GM19328 (cell line): ENCODE measurements at regions not wholly inside any gene's neighbourhood (a gene's known extent, or its start where the extent isn't known, plus 50 kb on each side); places are given as distances from the start of the nearest gene placed in this dataset.
"Not testable (repeated sequence)": the region's sequence is repeated elsewhere in the genome, so short reads cannot be mapped to it uniquely, and the experiment has no call there.

Source experiments
- ATAC-seq: cut with Tn5 transposase; IDR thresholded peaks from one replicate; pipeline ENCODE4 v1.9.1; 2021; ENCODE audit warnings: mild to moderate bottlenecking, moderate library complexity; ENCODE audit not compliant: unreplicated experiment

- no peak for ATAC-seq
These were observed 275.3 kb upstream of the UBE2E3 start for GRCh38 chr2:180705122-180705521.

GRCh38 chr2:180699657-180700361 lies 280.6 kb upstream of the UBE2E3 start:
- no peak for ATAC-seq

DNA sequence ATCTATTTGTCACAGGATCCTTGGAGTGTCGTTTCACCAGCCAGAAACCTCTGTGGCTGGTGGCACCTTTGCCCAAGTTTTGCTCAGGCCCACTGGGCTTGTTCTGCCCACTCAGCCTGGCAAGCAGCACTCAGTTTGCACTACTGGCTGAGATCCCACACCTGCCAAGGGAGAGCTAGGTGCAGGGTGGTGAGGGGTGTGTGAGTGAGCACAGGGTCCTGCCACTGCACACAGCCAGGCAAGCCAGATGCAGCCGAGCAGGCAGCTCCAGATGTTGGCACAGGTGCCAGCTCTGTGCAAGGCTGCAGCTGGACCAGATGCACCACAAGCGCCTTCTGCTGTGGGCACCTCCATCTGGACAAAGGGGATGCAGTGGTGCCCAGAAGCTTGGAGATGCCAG lies 281.7 kb upstream of the UBE2E3 start:
- no peak for ATAC-seq

GRCh38 chr2:180695586-180696401 lies 284.6 kb upstream of the UBE2E3 start:
- no peak for ATAC-seq

DNA sequence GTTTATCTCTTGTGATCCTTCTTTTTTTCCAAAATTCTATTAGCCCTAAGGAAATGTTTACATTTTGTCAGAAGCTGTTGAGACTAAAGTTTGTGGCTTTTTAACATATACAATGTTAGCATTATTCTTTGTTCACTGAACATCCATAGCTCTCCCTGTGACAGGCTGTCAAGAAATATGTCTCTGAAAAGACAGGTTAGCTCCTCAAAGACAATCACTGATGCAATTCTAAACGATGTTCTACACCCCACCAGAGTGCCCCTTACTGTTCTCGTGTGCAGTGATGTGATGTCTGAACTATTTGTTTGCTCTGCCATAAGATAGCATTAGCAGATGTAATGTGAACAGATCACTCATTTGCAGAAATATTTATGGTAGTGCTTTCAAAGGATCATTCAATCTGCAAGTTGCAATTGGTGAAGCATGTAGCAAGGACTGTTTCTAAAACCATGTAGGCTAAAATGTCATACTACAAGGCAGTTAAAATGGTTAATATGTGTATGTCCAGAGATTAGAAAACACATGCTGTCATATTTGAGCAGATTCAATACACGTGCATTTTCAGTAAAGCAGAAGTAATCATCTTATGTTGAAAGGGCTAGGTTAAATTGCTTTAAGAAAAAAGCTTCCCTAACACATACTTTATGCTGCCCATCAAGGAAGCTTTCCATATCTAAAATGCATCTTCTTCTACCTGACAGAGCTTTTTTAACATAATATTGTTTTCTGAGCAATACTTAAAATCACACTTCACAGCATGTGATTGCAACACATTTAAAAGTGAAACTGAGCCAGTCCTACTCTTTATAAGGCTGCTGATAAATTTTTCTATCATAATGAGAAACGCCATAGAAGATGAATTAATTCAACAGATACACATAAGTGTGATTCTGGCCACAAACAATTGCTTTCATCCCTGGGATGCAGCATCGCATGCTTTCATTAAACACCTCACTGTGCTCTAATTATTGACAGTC lies 285.7 kb upstream of the UBE2E3 start:
- ATAC-seq = no peak

DNA sequence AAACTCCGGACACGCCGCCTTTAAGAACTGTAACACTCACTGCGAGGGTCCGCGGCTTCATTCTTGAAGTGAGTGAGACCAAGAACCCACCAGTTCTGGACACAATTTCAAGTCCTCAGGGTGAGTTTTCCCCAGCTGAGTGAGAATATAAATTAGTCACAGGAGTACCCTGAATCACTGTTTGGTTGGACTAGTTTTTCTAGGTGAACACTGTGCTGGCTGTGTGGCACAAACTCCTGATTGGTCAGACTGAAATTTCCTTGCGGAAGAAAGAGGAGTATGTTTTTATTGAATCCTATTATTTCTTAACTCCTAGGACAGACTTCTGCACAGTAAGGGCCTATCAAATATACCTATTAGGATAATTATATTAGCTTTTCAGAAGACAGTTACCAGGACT lies 288.1 kb upstream of the UBE2E3 start:
- no peak for ATAC-seq

DNA sequence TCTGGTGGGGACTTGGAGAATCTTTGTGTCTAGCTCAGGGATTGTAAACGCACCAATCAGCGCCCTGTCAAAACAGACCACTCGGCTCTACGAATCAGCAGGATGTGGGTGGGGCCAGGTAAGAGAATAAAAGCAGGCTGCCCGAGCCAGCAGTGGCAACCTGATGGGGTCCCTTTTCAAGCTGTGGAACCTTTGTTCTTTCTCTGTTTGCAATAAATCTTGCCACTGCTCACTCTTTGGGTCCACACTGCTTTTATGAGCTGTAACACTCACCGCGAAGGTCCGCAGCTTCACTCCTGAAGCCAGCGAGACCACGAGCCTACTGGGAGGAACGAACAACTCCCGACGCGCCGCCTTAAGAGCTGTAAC lies 288.6 kb upstream of the UBE2E3 start:
- not testable (repeated sequence) for ATAC-seq

GRCh38 chr2:180691186-180691854 lies 289.1 kb upstream of the UBE2E3 start:
- ATAC-seq = not testable (repeated sequence)

GRCh38 chr2:180690611-180691010 lies 289.8 kb upstream of the UBE2E3 start:
- no peak for ATAC-seq

- no peak for ATAC-seq
These were observed 297.5 kb upstream of the UBE2E3 start for GRCh38 chr2:180682871-180683270.

DNA sequence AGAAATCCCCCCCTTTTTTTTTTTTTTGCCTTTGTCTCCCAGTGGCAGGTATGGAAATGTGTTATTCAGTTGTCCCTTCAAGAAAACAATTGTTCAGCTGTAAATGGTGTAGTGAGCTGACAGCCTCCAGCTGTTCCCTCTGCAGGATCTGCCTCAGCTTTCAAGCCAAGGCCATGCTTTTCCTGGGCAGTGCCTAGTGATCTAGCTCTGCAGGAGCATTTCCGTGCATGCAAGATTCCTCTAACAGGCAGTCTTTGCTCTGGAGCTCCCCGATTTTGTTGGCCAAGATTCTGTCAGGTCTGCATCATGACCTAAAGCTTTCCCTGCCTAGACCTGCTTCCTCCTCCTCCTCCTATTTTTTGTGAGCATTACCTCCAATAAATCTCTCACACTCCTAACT lies 300.7 kb upstream of the UBE2E3 start:
- no peak for ATAC-seq

DNA sequence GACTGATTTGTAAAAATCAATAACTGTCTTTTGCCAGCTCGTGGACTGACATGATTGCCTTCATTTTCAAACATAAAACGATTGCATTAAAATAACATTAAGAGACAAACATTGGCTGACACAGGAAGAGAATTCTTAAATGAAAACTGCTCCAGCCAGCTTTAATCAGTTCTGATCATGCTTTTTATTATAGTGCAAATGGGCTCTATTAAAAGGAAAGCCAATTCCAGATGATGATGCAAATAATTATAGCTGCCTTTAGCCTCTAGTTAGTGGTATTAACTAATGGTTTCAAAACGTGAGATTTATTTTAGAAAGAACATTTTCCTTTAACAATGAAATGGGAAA lies 301.8 kb upstream of the UBE2E3 start:
- ATAC-seq = no peak

DNA sequence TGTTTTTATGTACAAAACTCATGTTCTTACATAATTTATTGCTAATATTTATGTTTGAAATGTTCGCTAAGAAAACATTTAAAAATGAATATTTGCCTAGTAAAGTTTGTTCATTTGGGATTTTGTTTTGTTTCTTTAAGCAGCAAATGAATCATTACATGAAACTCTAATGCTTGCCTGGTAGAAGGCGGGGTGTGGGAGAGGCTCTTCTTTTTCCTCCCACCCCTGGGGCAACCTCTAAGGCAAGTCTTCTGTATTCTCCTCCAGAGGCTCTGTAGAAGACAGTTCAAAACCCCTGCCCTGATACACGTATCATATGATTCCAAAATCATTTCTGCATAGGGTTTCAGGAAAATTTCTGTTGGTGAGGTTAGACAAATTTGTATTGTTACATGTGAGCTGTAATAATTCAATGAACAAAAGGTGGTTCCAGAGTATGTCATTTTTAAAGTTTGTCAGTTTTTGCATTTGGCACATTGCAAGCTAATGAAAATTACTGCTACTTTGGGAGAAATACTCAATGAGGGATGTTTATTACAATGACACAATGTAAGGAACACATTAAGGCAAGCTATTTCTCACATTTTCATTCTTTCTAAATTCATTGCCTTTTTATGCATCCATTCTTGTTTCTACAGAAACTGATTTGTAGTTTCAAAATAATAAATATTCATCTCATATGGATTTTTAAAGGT lies 302.3 kb upstream of the UBE2E3 start:
- no peak for ATAC-seq

DNA sequence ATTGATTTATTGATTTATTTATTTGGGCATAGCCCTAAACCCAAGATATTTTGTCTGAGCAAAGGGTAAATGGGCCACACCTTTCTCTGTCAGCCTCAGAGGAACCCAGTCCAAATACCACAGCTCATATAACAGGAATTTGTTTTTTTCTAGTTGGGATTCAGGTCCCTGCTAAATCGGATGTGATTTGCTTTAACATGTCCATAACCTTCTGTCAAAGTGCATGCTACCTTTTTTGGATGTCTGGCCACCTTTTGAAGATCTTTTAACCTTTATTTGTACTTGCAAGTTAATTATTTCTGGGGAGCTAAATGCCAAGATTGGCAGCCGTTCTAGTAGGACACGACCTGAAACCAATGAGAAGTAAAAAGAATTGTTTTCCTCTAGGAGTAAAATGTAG lies 303.2 kb upstream of the UBE2E3 start:
- ATAC-seq = no peak

GRCh38 chr2:180676520-180677025 lies 303.8 kb upstream of the UBE2E3 start:
- no peak for ATAC-seq

GRCh38 chr2:180675170-180675569 lies 305.2 kb upstream of the UBE2E3 start:
- ATAC-seq = no peak

DNA sequence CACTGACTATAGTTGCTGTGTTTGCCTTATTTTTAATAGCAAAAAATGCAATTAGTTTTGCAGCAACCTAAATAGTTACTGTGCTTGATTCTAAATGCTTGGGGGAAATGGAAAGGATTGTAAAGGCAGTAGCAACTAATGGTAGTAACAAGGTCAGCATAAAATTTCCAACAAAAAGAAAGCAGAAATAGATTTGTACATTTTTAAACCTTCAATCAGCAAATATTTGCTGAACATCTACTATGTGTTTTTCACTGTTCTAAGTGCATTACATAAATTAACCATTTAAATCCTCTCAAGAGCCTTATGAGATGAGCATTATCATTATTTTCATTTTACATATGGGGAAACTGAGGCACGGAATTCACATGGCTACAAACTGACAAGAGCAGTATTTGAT lies 308.0 kb upstream of the UBE2E3 start:
- no peak for ATAC-seq

- ATAC-seq = no peak
These were observed 310.0 kb upstream of the UBE2E3 start for GRCh38 chr2:180670302-180671003.

DNA sequence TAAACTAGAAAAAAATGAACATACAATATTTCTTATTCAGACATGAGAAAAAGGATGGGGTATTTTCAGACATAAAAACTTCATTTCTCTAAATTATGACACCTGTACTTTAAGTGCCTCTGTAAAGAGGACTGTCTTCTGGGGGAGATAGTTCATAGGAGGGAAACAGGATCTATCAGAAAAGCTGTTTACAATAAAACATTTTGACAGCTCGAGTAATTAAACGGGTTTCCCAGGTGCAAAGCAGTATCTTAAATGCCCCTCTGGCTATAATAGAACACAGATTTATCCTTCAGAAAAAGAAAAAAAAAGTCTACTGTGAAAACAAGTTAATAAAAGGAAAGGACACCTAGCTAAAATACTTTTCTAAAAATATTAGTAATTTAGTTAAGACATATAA lies 311.4 kb upstream of the UBE2E3 start:
- no peak for ATAC-seq
